ENCODE measurements at regions not wholly inside any gene's neighbourhood (a gene's known extent, or its start where the extent isn't known, plus 50 kb on each side); places are given as distances from the start of the nearest gene placed in this dataset.

- Mint-ChIP-seq H3K9me3 (peaks cover 23% of the 10 kb centered on the region), H3K27me3 (ENCODE audit: low read depth) (no peaks in the 10 kb centered on the region), H3K4me1 (no peaks in the 10 kb centered on the region), H3K36me3 (ENCODE audit: low read depth) (peaks cover 5% of the 10 kb centered on the region), H3K27ac (no peak overlapping the region), H3K4me3 (no peak overlapping the region)
- TF ChIP-seq, protein P1, sequence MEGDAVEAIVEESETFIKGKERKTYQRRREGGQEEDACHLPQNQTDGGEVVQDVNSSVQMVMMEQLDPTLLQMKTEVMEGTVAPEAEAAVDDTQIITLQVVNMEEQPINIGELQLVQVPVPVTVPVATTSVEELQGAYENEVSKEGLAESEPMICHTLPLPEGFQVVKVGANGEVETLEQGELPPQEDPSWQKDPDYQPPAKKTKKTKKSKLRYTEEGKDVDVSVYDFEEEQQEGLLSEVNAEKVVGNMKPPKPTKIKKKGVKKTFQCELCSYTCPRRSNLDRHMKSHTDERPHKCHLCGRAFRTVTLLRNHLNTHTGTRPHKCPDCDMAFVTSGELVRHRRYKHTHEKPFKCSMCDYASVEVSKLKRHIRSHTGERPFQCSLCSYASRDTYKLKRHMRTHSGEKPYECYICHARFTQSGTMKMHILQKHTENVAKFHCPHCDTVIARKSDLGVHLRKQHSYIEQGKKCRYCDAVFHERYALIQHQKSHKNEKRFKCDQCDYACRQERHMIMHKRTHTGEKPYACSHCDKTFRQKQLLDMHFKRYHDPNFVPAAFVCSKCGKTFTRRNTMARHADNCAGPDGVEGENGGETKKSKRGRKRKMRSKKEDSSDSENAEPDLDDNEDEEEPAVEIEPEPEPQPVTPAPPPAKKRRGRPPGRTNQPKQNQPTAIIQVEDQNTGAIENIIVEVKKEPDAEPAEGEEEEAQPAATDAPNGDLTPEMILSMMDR (IDR thresholded peaks at IDR 0.05; ENCODE audit: unreplicated experiment in 3 of 3), result no peak
These were observed 185.1 kb downstream of the TM2D1 start for GRCh38 chr1:61539720-61540462.

DNA sequence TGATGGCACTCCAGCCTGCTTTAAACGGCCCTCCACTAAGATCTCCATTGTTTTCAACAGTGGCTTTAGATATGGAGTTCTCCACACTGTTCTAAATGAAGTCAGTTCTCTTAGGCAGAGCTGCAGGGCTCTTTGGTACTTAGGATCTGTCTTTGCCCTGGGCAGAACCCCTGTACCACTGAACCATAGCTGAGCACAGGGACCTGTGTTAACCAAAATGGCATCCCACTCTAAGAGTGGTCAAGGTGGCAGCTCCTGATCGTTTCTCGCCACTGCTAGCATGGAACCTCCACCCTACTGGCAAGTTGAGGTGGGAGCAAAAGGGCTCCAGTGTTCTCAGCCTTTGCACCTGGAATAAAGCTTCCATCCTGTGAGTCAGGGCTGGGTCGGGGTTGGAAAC is 186.7 kb downstream of the TM2D1 start:
- H3K9me3 Mint-ChIP-seq, result peaks cover 11% of the 10 kb centered on the region
- H3K4me3 Mint-ChIP-seq, result no peak overlapping the region
- no peaks in the 10 kb centered on the region for H3K4me1 Mint-ChIP-seq
- no peaks in the 10 kb centered on the region for H3K27me3 Mint-ChIP-seq (ENCODE audit: low read depth)
- peaks cover 5% of the 10 kb centered on the region for H3K36me3 Mint-ChIP-seq (ENCODE audit: low read depth)
- no peak overlapping the region for H3K27ac Mint-ChIP-seq
- TF ChIP-seq, protein P1 (IDR thresholded peaks at IDR 0.05; ENCODE audit: unreplicated experiment in 3 of 3), result no peak

DNA sequence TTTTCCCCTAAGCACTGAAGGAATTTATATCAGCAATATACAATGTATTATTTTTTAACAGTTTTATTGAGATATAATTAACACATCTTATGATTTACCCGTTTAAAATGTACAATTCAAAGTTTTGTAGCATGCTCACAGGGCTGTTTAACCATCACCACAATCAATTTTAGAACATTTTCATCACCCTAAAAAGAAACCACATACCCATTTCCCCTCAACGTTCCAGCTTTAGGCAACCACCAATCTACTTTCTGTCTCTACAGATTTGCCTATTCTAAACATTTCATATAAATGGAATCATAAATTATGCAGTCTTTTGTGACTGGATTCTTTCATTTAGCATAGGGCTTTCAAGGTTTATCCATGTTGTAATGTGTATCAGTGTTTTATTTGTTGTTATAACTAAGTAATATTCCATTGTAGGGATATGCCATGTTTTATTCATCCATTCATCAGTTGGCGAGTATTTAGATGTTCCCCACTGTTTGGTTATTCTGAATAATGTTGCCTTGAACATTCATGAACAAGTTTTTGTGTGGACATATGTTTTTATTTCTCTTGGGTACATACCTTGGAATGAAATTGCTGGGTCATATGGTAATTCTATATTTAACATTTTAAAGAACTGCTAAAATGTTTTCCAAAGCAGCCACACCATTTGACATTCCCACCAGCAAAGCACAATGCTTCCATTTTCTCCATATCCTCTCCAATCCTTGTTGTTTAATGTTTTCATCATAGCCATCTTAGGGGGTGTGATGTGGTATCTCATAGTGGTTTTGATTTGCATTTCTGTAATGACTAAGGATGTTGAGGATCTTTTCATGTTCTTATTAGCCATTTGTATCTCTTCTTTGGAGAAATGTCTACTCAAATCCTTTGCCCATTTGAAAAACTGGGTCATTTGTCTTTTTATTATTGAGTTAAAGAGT is 188.5 kb downstream of the TM2D1 start:
- H3K36me3 Mint-ChIP-seq (ENCODE audit: low read depth), result no peaks in the 10 kb centered on the region
- TF ChIP-seq, protein P1 (IDR thresholded peaks at IDR 0.05; ENCODE audit: unreplicated experiment in 3 of 3), result no peak
- H3K4me3 Mint-ChIP-seq, result no peak overlapping the region
- H3K4me1 Mint-ChIP-seq, result no peaks in the 10 kb centered on the region
- no peaks in the 10 kb centered on the region for H3K27me3 Mint-ChIP-seq (ENCODE audit: low read depth)
- peaks cover 2% of the 10 kb centered on the region for H3K9me3 Mint-ChIP-seq
- no peak overlapping the region for H3K27ac Mint-ChIP-seq

DNA sequence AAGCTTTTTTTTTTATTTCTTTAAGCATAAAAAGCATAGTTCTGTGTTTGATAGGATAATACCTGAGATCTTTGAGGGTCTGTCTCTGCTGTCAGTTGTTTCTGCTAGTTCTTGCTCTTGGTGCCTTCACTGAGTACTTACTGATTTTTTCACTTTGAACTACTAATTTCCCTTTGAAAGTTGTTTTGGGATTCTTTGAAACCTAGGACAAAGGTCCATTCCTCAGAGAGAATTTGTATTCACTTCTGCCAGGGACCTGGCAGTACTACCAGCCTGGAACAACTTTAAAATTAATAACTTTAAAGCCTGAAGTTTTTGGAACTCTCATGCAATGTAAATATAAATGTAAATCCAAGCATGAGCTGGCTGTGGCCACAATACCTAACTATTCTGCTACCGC is 190.1 kb downstream of the TM2D1 start:
- Mint-ChIP-seq H3K9me3 (no peaks in the 10 kb centered on the region), H3K27me3 (ENCODE audit: low read depth) (no peaks in the 10 kb centered on the region), H3K36me3 (ENCODE audit: low read depth) (no peaks in the 10 kb centered on the region), H3K4me3 (no peak overlapping the region), H3K4me1 (no peaks in the 10 kb centered on the region), H3K27ac (no peak overlapping the region)
- TF ChIP-seq, protein P1 (IDR thresholded peaks at IDR 0.05; ENCODE audit: unreplicated experiment in 3 of 3), result no peak

DNA sequence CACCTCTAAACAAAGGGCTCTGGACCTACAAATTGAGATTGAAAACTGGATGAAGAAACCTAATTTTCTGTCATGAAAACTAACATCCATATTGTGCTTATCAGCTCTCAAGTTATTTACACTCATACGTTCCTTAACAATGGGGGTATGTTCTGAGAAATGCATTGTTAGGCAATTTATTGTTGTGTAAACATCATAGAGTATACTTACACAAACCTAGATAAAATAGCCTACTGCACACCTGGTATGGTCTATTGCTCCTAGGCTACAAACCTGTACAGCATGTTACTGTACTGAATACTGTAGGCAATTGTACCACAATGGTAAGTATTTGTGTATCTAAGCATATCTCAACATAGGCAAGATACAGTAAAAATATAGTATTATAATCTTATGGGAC is 191.4 kb downstream of the TM2D1 start:
- Mint-ChIP-seq H3K4me1 (no peaks in the 10 kb centered on the region), H3K9me3 (no peaks in the 10 kb centered on the region), H3K36me3 (ENCODE audit: low read depth) (no peaks in the 10 kb centered on the region), H3K27ac (no peak overlapping the region), H3K27me3 (ENCODE audit: low read depth) (no peaks in the 10 kb centered on the region), H3K4me3 (no peak overlapping the region)
- TF ChIP-seq, protein P1 (IDR thresholded peaks at IDR 0.05; ENCODE audit: unreplicated experiment in 3 of 3), result no peak
